H9 (cell line): ENCODE measurements at regions not wholly inside any gene's neighbourhood (a gene's known extent, or its start where the extent isn't known, plus 50 kb on each side); places are given as distances from the start of the nearest gene placed in this dataset.

Experiments
- DNase-seq: peaks from one replicate; pipeline ENCODE4 v3.0.0-alpha.2; 2017
- H2AFZ ChIP-seq: one replicate; pipeline ENCODE4 v1.6.1; 2013; ENCODE audit warnings: mild to moderate bottlenecking, low read length, control low read depth, moderate library complexity
- H2AK5ac ChIP-seq: 2 replicates; pipeline ENCODE4 v1.6.1; 2013; ENCODE audit warnings: low read length, control low read depth, mixed read lengths; ENCODE audit not compliant: insufficient read length
- H2BK120ac ChIP-seq: one replicate; pipeline ENCODE4 v1.6.1; 2013; ENCODE audit warnings: low read depth, mild to moderate bottlenecking, low read length, control low read depth, inconsistent platforms; ENCODE audit not compliant: poor library complexity, severe bottlenecking
- H2BK12ac ChIP-seq: 2 replicates; pipeline ENCODE4 v1.6.1; 2013; ENCODE audit warnings: low read length, control low read depth, mixed read lengths, low read depth; ENCODE audit not compliant: insufficient read length
- H2BK15ac ChIP-seq: 2 replicates; pipeline ENCODE4 v1.6.1; 2013; ENCODE audit warnings: low read depth, low read length, control low read depth
- H2BK20ac ChIP-seq: one replicate; pipeline ENCODE4 v1.6.1; 2013; ENCODE audit warnings: low read depth, mild to moderate bottlenecking, low read length, control low read depth, inconsistent platforms; ENCODE audit not compliant: poor library complexity, severe bottlenecking
- H2BK5ac ChIP-seq: 2 replicates; pipeline ENCODE4 v1.6.1; 2013; ENCODE audit warnings: low read length, control low read depth, mixed read lengths; ENCODE audit not compliant: insufficient read length
- H3K14ac ChIP-seq: 2 replicates; pipeline ENCODE4 v1.6.1; 2013; ENCODE audit warnings: low read length, control low read depth; ENCODE audit not compliant: insufficient read depth
- H3K18ac ChIP-seq: 2 replicates; pipeline ENCODE4 v1.6.1; 2013; ENCODE audit warnings: low read depth, mild to moderate bottlenecking, mixed read lengths, low read length, control low read depth; ENCODE audit not compliant: insufficient read length
- H3K23ac ChIP-seq: 2 replicates; pipeline ENCODE4 v1.6.1; 2013; ENCODE audit warnings: low read length, control low read depth, mixed read lengths, low read depth; ENCODE audit not compliant: insufficient read length
- H3K23me2 ChIP-seq: 2 replicates; pipeline ENCODE4 v1.6.1; 2013; ENCODE audit warnings: low read depth, mild to moderate bottlenecking, mixed read lengths, low read length, control low read depth; ENCODE audit not compliant: insufficient read length, poor library complexity, severe bottlenecking
- H3K27ac ChIP-seq: 2 replicates; pipeline ENCODE4 v1.5.1; 2013; ENCODE audit warnings: low read length, control low read depth, mixed read lengths, low read depth; ENCODE audit not compliant: insufficient read length
- H3K27me3 ChIP-seq: 2 replicates; pipeline ENCODE4 v1.6.1; 2013; ENCODE audit warnings: low read length, control low read depth, inconsistent platforms; ENCODE audit not compliant: insufficient read depth
- H3K4ac ChIP-seq: 2 replicates; pipeline ENCODE4 v1.6.1; 2013; ENCODE audit warnings: low read depth, mild to moderate bottlenecking, control low read depth, inconsistent platforms, low read length, moderate library complexity
- H3K4me1 ChIP-seq: 2 replicates; pipeline ENCODE4 v1.6.1; 2013; ENCODE audit warnings: low read length, control low read depth, inconsistent platforms; ENCODE audit not compliant: insufficient read depth
- H3K4me2 ChIP-seq: 2 replicates; pipeline ENCODE4 v1.6.1; 2013; ENCODE audit warnings: low read length, control low read depth, mixed read lengths; ENCODE audit not compliant: insufficient read length, insufficient read depth
- H3K56ac ChIP-seq: 2 replicates; pipeline ENCODE4 v1.6.1; 2013; ENCODE audit warnings: low read depth, mild to moderate bottlenecking, mixed read lengths, low read length, control low read depth; ENCODE audit not compliant: insufficient read length
- H3K79me1 ChIP-seq: 2 replicates; pipeline ENCODE4 v1.6.1; 2013; ENCODE audit warnings: low read depth, mild to moderate bottlenecking, moderate library complexity, low read length, control low read depth, inconsistent platforms; ENCODE audit not compliant: insufficient read depth, poor library complexity, severe bottlenecking
- H3K79me2 ChIP-seq: 2 replicates; pipeline ENCODE4 v1.6.1; 2013; ENCODE audit warnings: low read length, control low read depth, inconsistent platforms; ENCODE audit not compliant: insufficient read depth
- H3K9ac ChIP-seq: 2 replicates; pipeline ENCODE4 v1.6.1; 2013; ENCODE audit warnings: low read length, control low read depth, mixed read lengths; ENCODE audit not compliant: insufficient read length; ENCODE audit errors: extremely low read depth
- H3K9me3 ChIP-seq: one replicate; pipeline ENCODE4 v1.6.1; 2013; ENCODE audit warnings: low read depth, low read length, inconsistent platforms; ENCODE audit not compliant: control insufficient read depth
- H3T11ph ChIP-seq: one replicate; pipeline ENCODE4 v1.6.1; 2013; ENCODE audit warnings: mild to moderate bottlenecking, low read length, control low read depth, inconsistent platforms
- H4K20me1 ChIP-seq: one replicate; pipeline ENCODE4 v1.6.1; 2013; ENCODE audit not compliant: control insufficient read depth, insufficient read length, insufficient read depth
- H4K5ac ChIP-seq: 2 replicates; pipeline ENCODE4 v1.6.1; 2013; ENCODE audit warnings: low read depth, mild to moderate bottlenecking, mixed read lengths, low read length, control low read depth; ENCODE audit not compliant: insufficient read length
- H4K8ac ChIP-seq: replicated peaks from 2 replicates; pipeline ENCODE4 v1.6.1; 2013; ENCODE audit warnings: low read length, control low read depth, mixed read lengths, low read depth; ENCODE audit not compliant: insufficient read length
- H4K91ac ChIP-seq: 2 replicates; pipeline ENCODE4 v1.6.1; 2013; ENCODE audit warnings: low read depth, mild to moderate bottlenecking, moderate library complexity, mixed read lengths, low read length, control low read depth; ENCODE audit not compliant: insufficient read length
- H3K27ac Mint-ChIP-seq, 3 experiments: 2 replicates in 2 of 3; 3 replicates in 1 of 3; pipeline ENCODE4 v1.8.0; 2020 to 2021; ENCODE audit warnings: mixed read lengths in 3 of 3, mild to moderate bottlenecking in 1 of 3, moderate library complexity in 1 of 3
- H3K27me3 Mint-ChIP-seq: 2 replicates; pipeline ENCODE4 v1.8.0; 2021; ENCODE audit warnings: low read depth, mild to moderate bottlenecking, moderate library complexity, mixed read lengths
- H3K36me3 Mint-ChIP-seq, 3 experiments: 2 replicates in 2 of 3; 3 replicates in 1 of 3; pipeline ENCODE4 v1.8.0; 2020 to 2021; ENCODE audit warnings: low read depth in 3 of 3, mixed read lengths in 3 of 3; ENCODE audit not compliant: insufficient read depth in 1 of 3
- H3K4me1 Mint-ChIP-seq, 2 experiments: 2 replicates each; pipeline ENCODE4 v1.8.0; 2020; ENCODE audit warnings: mixed read lengths in 2 of 2
- H3K4me3 Mint-ChIP-seq, 2 experiments: 2 replicates in 1 of 2; 3 replicates in 1 of 2; pipeline ENCODE4 v1.8.0; 2020 to 2021; ENCODE audit warnings: mild to moderate bottlenecking in 2 of 2, mixed read lengths in 2 of 2, moderate library complexity in 1 of 2
- H3K9me3 Mint-ChIP-seq, 2 experiments: 2 replicates in 1 of 2; 3 replicates in 1 of 2; pipeline ENCODE4 v1.8.0; 2020; ENCODE audit warnings: mild to moderate bottlenecking in 2 of 2, mixed read lengths in 2 of 2, moderate library complexity in 1 of 2
- WGBS: extraction: QIAGEN DNeasy Blood & Tissue Kit; methylation state at CpG from one replicate; pipeline ENCODE4 v1.1.7; 2013; ENCODE audit warnings: missing lambda C conversion rate, low lambda C conversion rate, mixed read lengths; ENCODE audit not compliant: insufficient read length; ENCODE audit errors: extremely low coverage; 5-methylcytosine and 5-hydroxymethylcytosine counted together
- TF ChIP-seq, protein P1 (sequence below): fragments of 200-600 bp; sonication (generic); conservative IDR thresholded peaks from 3 replicates; pipeline ENCODE4 v1.8.0; 2021; ENCODE audit warnings: antibody characterized with exemption, mild to moderate bottlenecking

DNA sequence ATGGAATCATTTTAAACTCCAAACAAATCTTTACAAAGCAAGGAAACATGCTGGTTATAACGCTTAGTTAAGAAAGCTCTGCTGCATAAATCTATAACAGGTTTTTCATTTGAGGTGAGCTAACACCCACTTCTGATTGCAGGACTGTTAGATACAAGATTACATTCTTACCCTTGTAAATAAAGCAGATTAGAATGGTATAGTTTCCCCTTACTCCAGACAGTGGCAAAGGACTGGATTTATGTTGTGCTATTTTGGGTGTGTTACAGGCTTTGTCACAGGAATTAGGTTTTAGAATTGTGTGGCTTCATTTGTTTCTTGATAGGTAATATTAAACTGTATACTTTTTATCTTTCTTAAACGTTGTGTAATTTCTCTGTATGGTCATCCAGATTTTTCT, 487.6 kb downstream of the ZWINT start:
- no peak overlapping the region for H4K5ac ChIP-seq
- no peak for DNase-seq
- H2BK12ac ChIP-seq = no peak overlapping the region
- H2AK5ac ChIP-seq = no peak overlapping the region
- H3K4ac ChIP-seq = no peak overlapping the region
- no peaks in the 10 kb centered on the region for H3K27me3 Mint-ChIP-seq
- WGBS = no CpG with 5 or more reads among the region's 2 CpGs
- no peak overlapping the region for H3K4me2 ChIP-seq
- TF ChIP-seq, protein P1, sequence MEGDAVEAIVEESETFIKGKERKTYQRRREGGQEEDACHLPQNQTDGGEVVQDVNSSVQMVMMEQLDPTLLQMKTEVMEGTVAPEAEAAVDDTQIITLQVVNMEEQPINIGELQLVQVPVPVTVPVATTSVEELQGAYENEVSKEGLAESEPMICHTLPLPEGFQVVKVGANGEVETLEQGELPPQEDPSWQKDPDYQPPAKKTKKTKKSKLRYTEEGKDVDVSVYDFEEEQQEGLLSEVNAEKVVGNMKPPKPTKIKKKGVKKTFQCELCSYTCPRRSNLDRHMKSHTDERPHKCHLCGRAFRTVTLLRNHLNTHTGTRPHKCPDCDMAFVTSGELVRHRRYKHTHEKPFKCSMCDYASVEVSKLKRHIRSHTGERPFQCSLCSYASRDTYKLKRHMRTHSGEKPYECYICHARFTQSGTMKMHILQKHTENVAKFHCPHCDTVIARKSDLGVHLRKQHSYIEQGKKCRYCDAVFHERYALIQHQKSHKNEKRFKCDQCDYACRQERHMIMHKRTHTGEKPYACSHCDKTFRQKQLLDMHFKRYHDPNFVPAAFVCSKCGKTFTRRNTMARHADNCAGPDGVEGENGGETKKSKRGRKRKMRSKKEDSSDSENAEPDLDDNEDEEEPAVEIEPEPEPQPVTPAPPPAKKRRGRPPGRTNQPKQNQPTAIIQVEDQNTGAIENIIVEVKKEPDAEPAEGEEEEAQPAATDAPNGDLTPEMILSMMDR = no peak
- H3K79me2 ChIP-seq = no peaks in the 10 kb centered on the region
- no peaks in the 10 kb centered on the region; a peak in 1 of 5 replicates for H3K9me3 Mint-ChIP-seq
- H3K4me1 ChIP-seq = no peaks in the 10 kb centered on the region
- H3K9ac ChIP-seq = no peak overlapping the region
- no peak overlapping the region for H2BK5ac ChIP-seq
- H4K20me1 ChIP-seq = no peaks in the 10 kb centered on the region
- H2BK120ac ChIP-seq = no peak overlapping the region
- H3K56ac ChIP-seq = no peak overlapping the region
- no peaks in the 10 kb centered on the region for H3K23me2 ChIP-seq
- H3K4me1 Mint-ChIP-seq = no peaks in the 10 kb centered on the region; a peak in 1 of 4 replicates
- H2BK15ac ChIP-seq = no peak overlapping the region
- H4K91ac ChIP-seq = no peak overlapping the region
- H3K23ac ChIP-seq = no peak overlapping the region
- no peak overlapping the region for H3K18ac ChIP-seq
- H2BK20ac ChIP-seq = no peak overlapping the region
- no peaks in the 10 kb centered on the region for H3K79me1 ChIP-seq
- H3K36me3 Mint-ChIP-seq = no peaks in the 10 kb centered on the region
- H3K9me3 ChIP-seq = no peaks in the 10 kb centered on the region
- H3K27ac ChIP-seq = no peak overlapping the region
- no peak overlapping the region for H3K27ac Mint-ChIP-seq
- H3K14ac ChIP-seq = no peak overlapping the region
- H3K27me3 ChIP-seq = no peaks in the 10 kb centered on the region
- H3T11ph ChIP-seq = no peak overlapping the region
- H4K8ac ChIP-seq = no peak overlapping the region
- H2AFZ ChIP-seq = no peak overlapping the region
- no peak overlapping the region for H3K4me3 Mint-ChIP-seq
